Prostate gland (tissue), 2 donors: ENCODE measurements at regions not wholly inside any gene's neighbourhood (a gene's known extent, or its start where the extent isn't known, plus 50 kb on each side); places are given as distances from the start of the nearest gene placed in this dataset.

Experiments used
- CTCF ChIP-seq, 4 experiments: fragments of 200-600 bp in 2 of 4; fragments of 450-650 bp in 2 of 4; sonication (generic) in 2 of 4; IDR thresholded peaks; 1 replicate in 3 of 4; 2 replicates in 1 of 4; pipeline ENCODE4 v1.5.1; 2016 to 2019; ENCODE audit warnings: antibody characterized with exemption in 4 of 4, mild to moderate bottlenecking in 2 of 4, moderate library complexity in 2 of 4
- POLR2A ChIP-seq: fragments of 450-650 bp; IDR thresholded peaks from one replicate; pipeline ENCODE4 v1.6.1; 2016; ENCODE audit warnings: antibody characterized with exemption, mild to moderate bottlenecking
- POLR2AphosphoS5 ChIP-seq: sonication (generic); formaldehyde crosslinking; IDR thresholded peaks from one replicate; pipeline ENCODE4 v1.6.1; 2017; ENCODE audit warnings: antibody characterized with exemption

GRCh38 chr6:14785493-14785790 is 460.4 kb upstream of the JARID2 start:
- TF ChIP-seq CTCF (IDR thresholded peaks at IDR 0.05) (no peak), POLR2A (no peak), POLR2AphosphoS5 (no peak)
